Stomach smooth muscle (tissue), 2 donors: ENCODE measurements at regions not wholly inside any gene's neighbourhood (a gene's known extent, or its start where the extent isn't known, plus 50 kb on each side); places are given as distances from the start of the nearest gene placed in this dataset.

Experiments
- H3K27ac ChIP-seq: one replicate; pipeline ENCODE4 v1.7.0; 2013; ENCODE audit warnings: mild to moderate bottlenecking, low read length, inconsistent platforms
- H3K27me3 ChIP-seq, 2 donors: one replicate each; pipeline ENCODE4 v1.7.0; 2013; ENCODE audit warnings: low read length in 2 of 2; ENCODE audit not compliant: insufficient read depth in 2 of 2, control insufficient read depth in 1 of 2
- H3K36me3 ChIP-seq, 2 donors: one replicate each; pipeline ENCODE4 v1.7.0; 2013; ENCODE audit warnings: low read length in 2 of 2; ENCODE audit not compliant: control insufficient read depth in 2 of 2, insufficient read depth in 2 of 2
- H3K4me1 ChIP-seq: one replicate; pipeline ENCODE4 v1.7.0; 2013; ENCODE audit warnings: low read length; ENCODE audit not compliant: control insufficient read depth, insufficient read depth
- H3K4me3 ChIP-seq, 2 donors: one replicate each; pipeline ENCODE4 v1.7.0; 2013; ENCODE audit warnings: low read length in 2 of 2
- H3K9ac ChIP-seq, 2 donors: one replicate each; pipeline ENCODE4 v1.7.0; 2013; ENCODE audit warnings: low read length in 2 of 2, mild to moderate bottlenecking in 1 of 2
- H3K9me3 ChIP-seq, 2 donors: one replicate each; pipeline ENCODE4 v1.7.0; 2013; ENCODE audit warnings: low read length in 2 of 2; ENCODE audit not compliant: control insufficient read depth in 2 of 2
- donor health status: healthy.
- donor health status: Pancreatic carcinoma.

DNA sequence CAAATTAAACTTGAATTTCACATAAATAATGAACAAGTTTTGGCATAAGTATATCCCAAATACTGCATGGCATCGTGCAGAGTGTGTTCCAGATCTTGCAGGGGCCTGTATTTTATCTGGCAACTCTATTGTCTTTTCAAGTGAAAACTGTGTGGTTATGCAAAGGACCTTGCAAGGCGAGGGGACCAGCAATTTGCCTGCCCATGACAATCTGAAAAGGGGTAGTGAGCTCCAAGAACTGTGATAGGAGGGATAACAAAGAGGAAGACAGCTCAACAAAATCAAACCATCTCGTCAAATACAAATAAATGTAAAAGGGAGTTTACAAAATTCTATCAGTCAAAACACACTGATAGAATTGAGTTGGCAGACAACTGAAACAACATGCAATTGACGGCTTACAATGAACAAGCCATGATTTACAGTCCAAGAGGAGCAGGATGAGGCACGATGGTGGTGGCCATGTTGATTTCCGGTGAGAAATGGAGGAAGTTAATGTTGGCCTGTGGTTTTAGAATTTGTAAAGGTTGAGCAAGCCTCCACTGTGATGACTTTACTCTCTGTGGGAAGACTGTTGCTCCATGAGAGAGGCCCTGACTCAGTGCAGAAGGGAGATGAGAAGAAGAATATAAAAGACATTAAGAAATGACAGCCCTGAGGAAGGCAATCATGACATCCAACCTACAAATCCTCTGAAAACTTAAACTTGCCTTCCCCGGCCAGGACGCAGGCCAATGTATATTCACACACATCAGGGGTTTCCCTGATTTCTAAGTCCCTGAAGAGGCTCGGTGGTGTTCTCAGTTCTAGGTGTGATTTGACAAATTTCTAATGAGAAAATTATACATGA lies 132.2 kb downstream of the ADSS2 start:
- no peaks in the 10 kb centered on the region for H3K36me3 ChIP-seq

DNA sequence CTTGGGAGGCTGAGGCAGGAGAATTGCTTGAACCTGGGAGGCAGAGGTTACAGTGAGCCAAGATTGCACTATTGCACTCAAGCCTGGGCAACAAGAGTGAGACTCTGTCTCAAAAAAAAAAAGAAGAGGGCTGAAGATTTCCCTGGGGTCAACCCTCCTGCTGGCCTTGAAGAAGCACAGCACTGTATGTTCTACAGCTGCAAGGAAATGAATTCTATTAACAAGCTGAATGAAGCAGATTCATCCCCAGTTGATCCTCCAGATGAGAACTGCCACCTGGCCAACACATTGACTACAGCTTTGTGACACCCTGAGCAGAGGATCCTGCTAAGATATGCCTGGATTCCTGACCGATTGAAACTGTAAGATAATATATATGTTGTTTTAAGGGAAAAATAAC lies 129.5 kb downstream of the ADSS2 start:
- no peak overlapping the region for H3K27ac ChIP-seq
- no peaks in the 10 kb centered on the region for H3K4me1 ChIP-seq
- H3K27me3 ChIP-seq: no peaks in the 10 kb centered on the region
- no peak overlapping the region for H3K4me3 ChIP-seq
- H3K9me3 ChIP-seq: no peaks in the 10 kb centered on the region
- H3K36me3 ChIP-seq: no peaks in the 10 kb centered on the region
- H3K9ac ChIP-seq: no peak overlapping the region

More for the DNA sequence above, 132.2 kb downstream of the ADSS2 start:
- Histone ChIP-seq H3K9me3 (no peaks in the 10 kb centered on the region), H3K4me1 (no peaks in the 10 kb centered on the region), H3K27ac (no peak overlapping the region), H3K4me3 (no peak overlapping the region), H3K9ac (no peak overlapping the region), H3K27me3 (no peaks in the 10 kb centered on the region)

DNA sequence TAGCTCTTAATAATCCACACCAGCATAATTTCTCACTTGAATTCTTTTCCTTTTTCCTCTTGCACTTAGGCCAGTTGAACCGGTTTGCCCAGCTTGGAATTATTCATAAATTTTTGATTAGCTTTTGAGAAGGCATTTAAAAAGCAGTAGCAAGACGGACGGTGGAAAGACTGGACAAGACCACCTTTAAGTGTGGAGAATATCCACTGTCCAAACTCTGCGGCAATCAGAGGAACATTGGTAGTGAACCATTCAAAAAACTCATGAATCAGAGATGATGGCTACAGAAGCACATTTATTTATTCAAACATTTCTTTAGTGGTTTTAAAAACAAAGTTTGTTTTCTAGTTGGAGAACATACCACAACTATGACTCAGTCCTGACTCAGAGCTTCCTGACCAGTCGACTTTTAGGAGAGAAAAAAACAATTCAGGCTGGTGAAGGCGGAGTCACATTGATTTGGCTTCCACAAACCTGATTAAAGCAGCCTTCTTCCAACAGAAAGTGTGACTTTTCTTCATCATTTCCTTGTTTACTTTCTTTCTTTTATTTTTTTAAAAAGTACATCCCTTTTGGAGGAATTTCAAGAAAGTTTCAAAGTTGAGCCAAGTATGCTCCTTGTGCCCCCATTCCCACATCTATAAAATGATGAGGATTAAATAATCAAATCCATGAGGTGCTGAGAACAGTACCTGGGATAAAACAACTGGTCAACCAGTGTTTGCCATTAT lies 128.8 kb downstream of the ADSS2 start:
- Histone ChIP-seq H3K27ac (no peak overlapping the region), H3K9ac (no peak overlapping the region), H3K27me3 (no peaks in the 10 kb centered on the region), H3K9me3 (no peaks in the 10 kb centered on the region), H3K4me3 (no peak overlapping the region), H3K4me1 (no peaks in the 10 kb centered on the region), H3K36me3 (no peaks in the 10 kb centered on the region)

DNA sequence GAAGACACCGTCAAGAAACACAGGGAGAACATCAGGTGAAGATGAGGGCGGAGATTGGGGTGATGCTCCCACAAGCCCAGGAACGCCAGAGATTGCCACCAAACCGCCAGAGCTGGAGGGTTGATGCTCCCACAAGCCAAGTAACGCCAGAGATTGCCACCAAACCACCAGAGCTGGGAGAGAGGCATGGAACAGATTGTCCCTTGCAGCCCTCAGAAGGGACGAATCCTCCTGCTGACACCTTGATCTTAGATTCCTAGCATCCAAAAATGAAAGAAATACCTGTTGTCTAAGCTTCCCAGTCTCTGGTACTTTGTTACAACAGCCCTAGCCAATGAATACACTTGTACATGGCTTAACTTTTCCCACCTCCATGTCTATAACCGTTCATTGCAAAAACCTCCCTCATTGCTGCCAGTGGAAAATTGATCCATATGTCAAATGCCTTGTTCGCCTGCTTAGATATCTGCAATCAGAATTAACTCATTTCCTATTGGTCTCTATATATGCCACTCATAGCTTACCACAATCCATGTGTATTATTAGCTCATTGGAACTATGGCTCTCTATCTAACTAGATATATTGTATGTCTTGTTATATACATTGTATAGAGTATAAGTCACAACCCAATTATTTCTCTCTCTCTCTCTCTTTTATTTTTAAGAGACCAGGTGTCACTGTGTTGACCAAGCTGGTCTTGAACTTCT lies 127.4 kb downstream of the ADSS2 start:
- no peaks in the 10 kb centered on the region for H3K4me1 ChIP-seq
- H3K9ac ChIP-seq: no peak overlapping the region
- H3K27ac ChIP-seq: no peak overlapping the region
- H3K36me3 ChIP-seq: no peaks in the 10 kb centered on the region
- no peaks in the 10 kb centered on the region for H3K9me3 ChIP-seq
- H3K27me3 ChIP-seq: no peaks in the 10 kb centered on the region
- no peak overlapping the region for H3K4me3 ChIP-seq

DNA sequence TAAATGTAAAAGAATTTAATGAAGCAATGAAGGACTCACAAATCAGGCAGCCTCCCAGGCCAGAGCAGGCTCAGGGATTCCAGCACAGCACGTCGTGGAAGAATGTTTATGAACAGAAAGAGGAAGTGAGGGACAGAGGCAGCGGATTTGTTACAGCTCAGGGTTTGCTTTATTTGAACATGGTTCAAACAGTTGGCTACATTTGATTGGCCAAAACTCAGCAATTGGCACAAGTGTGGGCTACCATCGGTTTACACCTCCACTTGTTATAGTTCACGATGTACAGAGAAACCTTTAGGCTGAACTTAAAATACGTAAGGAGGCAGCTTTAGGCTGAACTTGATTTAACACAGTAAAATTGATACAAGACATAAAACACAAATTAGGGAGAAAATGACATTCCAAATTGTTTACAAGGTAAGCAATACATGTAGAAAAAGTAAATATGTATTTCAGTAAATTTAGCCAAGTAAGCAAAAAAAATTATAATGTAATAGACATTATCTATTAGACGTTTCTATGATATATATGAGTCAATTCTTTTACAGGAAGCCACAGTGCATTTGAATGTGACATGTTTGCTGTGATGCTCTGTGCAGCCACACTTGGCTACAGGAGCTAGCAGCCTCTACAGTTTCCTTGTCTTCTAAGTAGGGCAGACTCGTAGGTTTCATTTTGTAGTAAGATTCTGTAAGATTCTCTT lies 126.5 kb downstream of the ADSS2 start:
- H3K9ac ChIP-seq: no peak overlapping the region
- no peaks in the 10 kb centered on the region for H3K9me3 ChIP-seq
- H3K4me3 ChIP-seq: no peak overlapping the region
- H3K27me3 ChIP-seq: no peaks in the 10 kb centered on the region
- H3K4me1 ChIP-seq: no peaks in the 10 kb centered on the region
- no peaks in the 10 kb centered on the region for H3K36me3 ChIP-seq
- H3K27ac ChIP-seq: no peak overlapping the region

DNA sequence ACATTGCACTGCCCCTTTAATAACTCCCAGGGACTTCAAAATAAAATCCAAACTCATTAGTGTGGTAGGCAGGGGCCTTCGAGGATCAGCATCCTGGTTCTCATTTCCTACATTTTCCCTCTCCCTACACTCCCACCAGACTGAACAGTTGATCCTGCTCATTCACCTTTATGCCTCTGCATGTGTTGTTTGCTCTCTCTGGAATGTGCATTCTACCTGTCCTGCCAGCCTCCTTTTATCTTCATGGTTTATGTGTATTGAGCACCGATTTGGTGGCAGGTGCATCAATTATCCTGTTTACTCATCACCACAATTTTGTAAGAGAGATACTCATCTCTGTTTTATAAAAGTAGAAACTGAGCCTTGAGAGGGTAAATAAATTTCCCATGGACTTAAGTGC lies 125.0 kb downstream of the ADSS2 start:
- Histone ChIP-seq H3K4me1 (no peaks in the 10 kb centered on the region), H3K9ac (no peak overlapping the region), H3K27me3 (no peaks in the 10 kb centered on the region), H3K9me3 (no peaks in the 10 kb centered on the region), H3K27ac (no peak overlapping the region), H3K4me3 (no peak overlapping the region), H3K36me3 (no peaks in the 10 kb centered on the region)

DNA sequence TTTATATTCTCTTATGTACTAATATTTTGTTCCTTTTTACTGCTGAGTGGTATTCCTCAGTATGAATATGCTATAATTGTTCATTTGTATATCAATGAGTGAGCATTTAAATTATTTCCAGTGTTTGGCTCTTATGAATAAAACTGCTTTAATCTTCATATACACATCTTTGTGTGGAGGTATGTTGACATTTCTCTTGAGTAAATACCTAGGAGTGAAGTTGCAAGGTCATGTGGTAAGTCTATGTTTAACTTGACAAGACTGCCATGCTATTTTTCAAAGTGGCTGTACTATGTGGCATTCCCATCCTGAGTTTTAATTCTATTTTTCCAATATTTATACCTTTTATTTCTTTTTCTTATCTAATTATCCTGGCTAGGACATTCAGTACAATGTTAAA lies 124.2 kb downstream of the ADSS2 start:
- Histone ChIP-seq H3K4me1 (no peaks in the 10 kb centered on the region), H3K9ac (no peak overlapping the region), H3K4me3 (no peak overlapping the region), H3K36me3 (no peaks in the 10 kb centered on the region), H3K27me3 (no peaks in the 10 kb centered on the region), H3K27ac (no peak overlapping the region), H3K9me3 (no peaks in the 10 kb centered on the region)

DNA sequence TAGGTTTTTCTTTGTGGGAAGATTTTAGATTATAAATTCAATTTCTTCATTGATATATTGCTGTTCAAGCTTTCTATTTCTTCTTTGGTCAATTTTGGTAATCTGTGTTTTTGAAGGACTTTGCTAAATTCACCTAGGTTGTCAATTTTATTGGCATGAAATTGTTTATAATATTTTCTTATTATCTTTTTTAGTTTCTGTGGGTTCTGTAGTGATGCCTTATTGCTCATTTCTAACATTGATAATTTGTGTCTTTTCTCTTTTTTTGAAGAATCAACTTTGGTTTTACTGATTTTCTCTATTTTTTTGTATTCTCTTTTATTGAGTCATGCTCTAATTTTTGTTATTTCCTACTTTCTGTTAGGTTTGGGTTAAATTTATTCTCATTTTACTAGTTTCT lies 123.2 kb downstream of the ADSS2 start:
- Histone ChIP-seq H3K4me3 (no peak overlapping the region), H3K27me3 (no peaks in the 10 kb centered on the region), H3K27ac (no peak overlapping the region), H3K9ac (no peak overlapping the region), H3K36me3 (no peaks in the 10 kb centered on the region), H3K9me3 (no peaks in the 10 kb centered on the region), H3K4me1 (no peaks in the 10 kb centered on the region)

DNA sequence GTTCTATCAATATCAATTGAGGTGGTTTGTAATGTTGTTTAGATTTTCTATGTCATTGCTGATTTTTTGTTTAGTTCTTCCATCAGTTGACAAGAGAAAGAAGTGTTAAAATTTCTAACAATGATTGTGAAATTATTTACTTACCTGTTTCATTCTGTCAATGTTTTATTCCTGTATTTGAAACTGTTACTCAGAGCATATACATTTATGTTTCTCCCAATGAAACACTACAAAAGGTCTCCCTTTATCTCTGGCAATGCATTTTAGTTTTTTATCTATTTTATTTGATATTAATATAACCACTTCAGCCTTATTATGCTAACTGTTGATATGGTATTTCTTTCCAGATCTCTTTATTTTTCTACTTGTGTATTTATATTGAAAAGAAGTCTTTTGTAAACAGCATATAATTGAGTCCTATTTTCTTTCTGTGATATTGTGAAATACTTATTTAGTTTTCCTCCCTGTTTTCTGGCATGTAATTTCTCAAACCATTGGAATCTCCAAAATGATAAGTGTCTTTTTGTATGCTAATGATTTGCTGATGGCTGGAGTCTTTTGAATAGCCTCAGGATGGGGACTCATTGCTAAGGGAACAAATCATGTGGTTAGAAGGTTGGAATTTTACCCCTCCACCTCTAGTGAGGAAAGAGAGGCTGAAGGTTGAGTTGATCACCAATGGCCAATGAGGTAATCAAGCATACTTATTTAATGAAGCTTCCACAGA lies 122.0 kb downstream of the ADSS2 start:
- H3K36me3 ChIP-seq: no peaks in the 10 kb centered on the region
- no peak overlapping the region for H3K4me3 ChIP-seq
- H3K9ac ChIP-seq: no peak overlapping the region
- H3K27me3 ChIP-seq: no peaks in the 10 kb centered on the region
- H3K4me1 ChIP-seq: no peaks in the 10 kb centered on the region
- no peak overlapping the region for H3K27ac ChIP-seq
- H3K9me3 ChIP-seq: no peaks in the 10 kb centered on the region

DNA sequence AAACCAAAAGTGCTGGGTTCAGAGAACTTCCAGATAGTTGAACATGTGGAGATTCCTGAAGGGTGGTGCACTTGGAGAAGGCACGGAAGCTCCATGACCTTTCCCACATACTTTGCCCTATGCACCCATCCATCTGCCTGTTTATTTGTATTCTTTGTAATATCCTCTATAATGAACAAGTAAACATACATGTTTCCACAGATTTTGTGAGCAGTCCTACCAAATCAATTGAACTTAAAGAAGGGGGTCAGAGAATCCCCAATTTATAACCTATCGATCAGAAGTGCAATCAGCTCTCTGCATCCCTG lies 121.4 kb downstream of the ADSS2 start:
- Histone ChIP-seq H3K27ac (no peak overlapping the region), H3K9ac (no peak overlapping the region), H3K9me3 (no peaks in the 10 kb centered on the region), H3K27me3 (no peaks in the 10 kb centered on the region), H3K36me3 (no peaks in the 10 kb centered on the region), H3K4me3 (no peak overlapping the region), H3K4me1 (no peaks in the 10 kb centered on the region)
